Muscle layer of duodenum (tissue), 2 donors: ENCODE measurements at regions not wholly inside any gene's neighbourhood (a gene's known extent, or its start where the extent isn't known, plus 50 kb on each side); places are given as distances from the start of the nearest gene placed in this dataset.

ENCODE experiments used
- H3K27ac ChIP-seq: one replicate; pipeline ENCODE4 v1.7.0; 2013; ENCODE audit warnings: mild to moderate bottlenecking, low read length
- H3K27me3 ChIP-seq: one replicate; pipeline ENCODE4 v1.7.0; 2013; ENCODE audit warnings: low read depth, mild to moderate bottlenecking, control low read depth, low read length
- H3K36me3 ChIP-seq, 2 donors: one replicate each; pipeline ENCODE4 v1.7.0; 2013; ENCODE audit warnings: low read length in 2 of 2, control low read depth in 1 of 2, mild to moderate bottlenecking in 1 of 2; ENCODE audit not compliant: insufficient read depth in 2 of 2, control insufficient read depth in 1 of 2
- H3K4me1 ChIP-seq, 2 donors: one replicate each; pipeline ENCODE4 v1.7.0; 2013; ENCODE audit warnings: low read length in 2 of 2, mild to moderate bottlenecking in 2 of 2, control low read depth in 1 of 2, moderate library complexity in 1 of 2; ENCODE audit not compliant: insufficient read depth in 2 of 2, control insufficient read depth in 1 of 2
- H3K4me3 ChIP-seq, 2 donors: one replicate each; pipeline ENCODE4 v1.7.0; 2013; ENCODE audit warnings: low read length in 2 of 2, low read depth in 1 of 2, mild to moderate bottlenecking in 1 of 2
- H3K9me3 ChIP-seq, 2 donors: one replicate each; pipeline ENCODE4 v1.7.0; 2013; ENCODE audit warnings: low read length in 2 of 2, control low read depth in 1 of 2, mild to moderate bottlenecking in 1 of 2; ENCODE audit not compliant: control insufficient read depth in 1 of 2
- donor health status: healthy.

DNA sequence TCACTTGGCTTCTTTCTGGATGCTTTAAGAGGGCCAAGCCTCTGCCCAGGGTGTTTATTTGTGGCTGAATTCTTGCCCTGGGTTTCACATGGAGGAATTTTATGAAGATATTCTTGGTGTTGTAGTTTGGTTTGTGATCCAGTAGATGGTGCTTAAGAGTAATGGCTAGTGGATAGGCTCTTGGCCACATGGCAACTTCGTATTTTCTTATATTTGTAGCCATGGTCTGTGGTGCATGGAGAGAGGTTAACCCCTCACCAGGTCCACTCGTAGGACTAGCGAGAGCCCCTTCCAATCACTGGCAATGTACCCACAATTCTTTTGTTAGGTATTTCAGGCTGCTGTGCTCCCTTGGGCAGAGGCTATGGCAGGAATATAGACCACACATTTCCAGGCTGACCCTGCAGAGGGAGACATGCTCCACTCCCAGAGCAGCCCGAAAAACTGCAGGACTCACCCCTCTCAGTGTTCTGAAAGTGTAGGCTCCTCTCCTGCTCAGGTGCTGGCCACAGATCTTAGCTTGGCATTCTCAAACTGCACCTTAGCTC lies 582.1 kb upstream of the SETBP1 start:
- no peaks in the 10 kb centered on the region for H3K27me3 ChIP-seq

DNA sequence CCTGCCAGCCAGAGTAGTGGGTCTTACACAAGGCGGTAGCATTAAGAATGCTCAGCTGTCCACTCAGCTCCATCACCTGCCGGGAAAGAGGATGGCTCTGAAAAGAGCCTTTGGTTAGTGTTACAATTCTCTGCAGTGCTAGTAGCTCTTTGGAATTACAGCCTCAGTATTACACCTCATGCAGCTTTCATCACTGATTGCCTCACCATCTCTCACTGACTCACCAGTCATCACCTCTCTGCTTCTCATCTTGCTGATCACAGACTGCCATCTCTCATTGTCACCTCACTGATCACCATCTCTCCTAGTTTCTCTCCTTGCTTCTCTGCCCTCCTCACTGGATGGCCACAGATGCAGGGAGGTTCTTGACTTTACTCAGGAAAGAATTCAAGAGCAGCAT lies 573.5 kb upstream of the SETBP1 start:
- no peaks in the 10 kb centered on the region for H3K36me3 ChIP-seq
- H3K9me3 ChIP-seq = peaks cover 0 to 2% of the 10 kb centered on the region in 2 donors
- no peak overlapping the region for H3K27ac ChIP-seq
- H3K4me1 ChIP-seq = no peaks in the 10 kb centered on the region
- no peak overlapping the region for H3K4me3 ChIP-seq
- H3K27me3 ChIP-seq = no peaks in the 10 kb centered on the region

More for the DNA sequence above, 582.1 kb upstream of the SETBP1 start:
- H3K27ac ChIP-seq = no peak overlapping the region
- peaks cover 0 to 6% of the 10 kb centered on the region in 2 donors for H3K9me3 ChIP-seq
- no peaks in the 10 kb centered on the region for H3K36me3 ChIP-seq
- no peak overlapping the region for H3K4me3 ChIP-seq
- H3K4me1 ChIP-seq = no peaks in the 10 kb centered on the region

DNA sequence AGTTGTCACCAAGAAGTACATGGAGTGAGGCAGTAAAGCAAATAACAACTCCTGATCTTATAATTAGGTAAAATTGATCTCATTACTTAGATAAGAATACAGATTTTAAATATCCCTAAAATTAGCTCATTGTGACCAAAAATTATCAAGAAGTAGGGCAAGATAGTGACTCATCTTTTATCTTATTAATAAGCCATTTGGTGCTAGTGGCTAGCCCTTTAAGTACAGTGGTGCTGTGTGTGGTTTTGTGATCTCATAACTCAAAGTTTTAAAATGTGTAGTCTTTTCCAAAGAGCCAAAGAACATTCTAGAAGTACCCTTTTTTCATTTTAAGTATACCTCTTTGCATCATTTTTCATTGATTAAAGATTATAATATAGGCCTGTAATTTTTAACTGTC lies 569.4 kb upstream of the SETBP1 start:
- Histone ChIP-seq H3K4me3 (no peak overlapping the region), H3K36me3 (no peaks in the 10 kb centered on the region), H3K27me3 (no peaks in the 10 kb centered on the region), H3K27ac (no peak overlapping the region), H3K9me3 (no peaks in the 10 kb centered on the region), H3K4me1 (no peaks in the 10 kb centered on the region)

DNA sequence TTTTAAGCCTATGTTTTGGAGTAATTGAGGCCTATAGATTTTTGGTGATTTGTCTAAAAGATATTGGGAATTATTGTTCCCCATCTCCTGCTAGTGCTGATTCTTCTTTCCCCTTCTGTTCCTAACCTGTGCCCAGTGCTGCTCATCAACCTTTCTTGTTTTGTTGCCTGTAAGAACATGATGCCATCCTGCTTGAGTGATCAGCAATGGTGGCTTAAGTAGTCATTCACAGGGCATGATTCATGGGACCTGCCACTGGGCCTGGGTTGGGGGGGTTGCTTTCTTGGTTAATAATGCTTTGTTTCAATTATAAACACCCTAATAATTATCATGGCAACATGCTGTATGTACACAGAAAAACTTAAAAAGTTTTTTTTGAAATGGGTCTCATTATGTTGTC lies 562.9 kb upstream of the SETBP1 start:
- no peaks in the 10 kb centered on the region for H3K36me3 ChIP-seq
- H3K27ac ChIP-seq = no peak overlapping the region
- no peaks in the 10 kb centered on the region for H3K9me3 ChIP-seq
- H3K4me3 ChIP-seq = no peak overlapping the region
- no peaks in the 10 kb centered on the region for H3K4me1 ChIP-seq
- no peaks in the 10 kb centered on the region for H3K27me3 ChIP-seq

DNA sequence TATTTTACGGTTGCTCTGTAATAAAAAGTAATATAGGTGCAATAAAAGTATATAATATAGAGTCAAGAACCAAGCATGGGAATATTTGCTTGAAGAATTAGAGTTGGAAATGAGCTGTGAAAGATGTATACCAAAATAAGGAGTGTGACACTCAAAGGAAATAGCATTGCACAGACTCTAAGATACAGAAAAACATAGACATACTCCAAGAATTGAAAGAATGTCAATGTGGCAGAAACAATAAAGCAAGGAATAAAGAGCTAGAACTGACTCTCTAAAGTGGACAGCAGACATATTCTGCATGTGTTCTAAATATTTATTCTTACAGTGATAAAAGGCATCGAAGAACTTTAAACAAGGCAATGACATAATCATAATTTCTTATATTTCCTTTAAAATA lies 561.1 kb upstream of the SETBP1 start:
- H3K4me1 ChIP-seq = no peaks in the 10 kb centered on the region
- H3K27ac ChIP-seq = no peak overlapping the region
- H3K9me3 ChIP-seq = no peaks in the 10 kb centered on the region
- H3K4me3 ChIP-seq = no peak overlapping the region
- no peaks in the 10 kb centered on the region for H3K27me3 ChIP-seq
- H3K36me3 ChIP-seq = no peaks in the 10 kb centered on the region

DNA sequence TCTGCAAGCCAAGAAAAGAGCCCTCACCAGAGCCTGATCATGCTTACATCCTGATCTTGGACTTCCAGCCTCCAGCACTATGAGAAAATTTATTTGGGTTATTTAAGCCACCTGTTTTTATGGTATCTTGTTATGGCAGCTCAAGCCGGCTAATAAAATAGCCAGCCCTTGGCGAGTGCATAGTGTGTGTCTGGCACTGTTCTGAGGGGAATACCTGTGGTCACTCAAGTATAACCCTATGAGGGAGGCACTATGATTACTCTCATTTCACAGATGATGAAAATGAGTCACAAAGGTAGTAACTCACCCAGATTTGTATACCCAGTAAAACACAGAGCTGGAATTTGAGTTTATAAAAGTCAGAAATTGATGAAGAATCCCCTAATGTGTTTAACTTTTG lies 556.9 kb upstream of the SETBP1 start:
- no peak overlapping the region for H3K27ac ChIP-seq

DNA sequence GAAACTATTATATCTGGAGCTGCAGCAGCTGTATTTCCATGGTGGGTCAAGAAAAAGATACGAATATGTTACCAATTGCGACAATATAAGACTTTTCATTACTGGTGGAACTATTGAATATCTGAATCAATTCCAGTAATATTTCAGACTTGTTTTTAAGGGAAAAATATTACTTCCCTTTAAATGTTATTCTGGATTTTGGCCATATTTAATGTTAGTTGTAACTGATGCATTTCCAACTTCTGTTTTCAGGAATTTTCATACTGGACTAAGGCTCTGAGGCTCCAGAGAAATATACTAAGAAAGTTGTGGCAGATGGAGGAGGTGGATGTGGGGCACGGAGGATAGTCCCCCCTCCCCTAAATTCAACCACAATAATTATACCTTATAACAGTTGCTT lies 555.2 kb upstream of the SETBP1 start:
- H3K9me3 ChIP-seq = no peaks in the 10 kb centered on the region
- H3K36me3 ChIP-seq = no peaks in the 10 kb centered on the region
- H3K4me1 ChIP-seq = no peaks in the 10 kb centered on the region
- H3K27ac ChIP-seq = no peak overlapping the region
- H3K27me3 ChIP-seq = no peaks in the 10 kb centered on the region
- no peak overlapping the region for H3K4me3 ChIP-seq

More for the DNA sequence above, 556.9 kb upstream of the SETBP1 start:
- Histone ChIP-seq H3K9me3 (no peaks in the 10 kb centered on the region), H3K36me3 (no peaks in the 10 kb centered on the region), H3K27me3 (no peaks in the 10 kb centered on the region), H3K4me1 (no peaks in the 10 kb centered on the region), H3K4me3 (no peak overlapping the region)

DNA sequence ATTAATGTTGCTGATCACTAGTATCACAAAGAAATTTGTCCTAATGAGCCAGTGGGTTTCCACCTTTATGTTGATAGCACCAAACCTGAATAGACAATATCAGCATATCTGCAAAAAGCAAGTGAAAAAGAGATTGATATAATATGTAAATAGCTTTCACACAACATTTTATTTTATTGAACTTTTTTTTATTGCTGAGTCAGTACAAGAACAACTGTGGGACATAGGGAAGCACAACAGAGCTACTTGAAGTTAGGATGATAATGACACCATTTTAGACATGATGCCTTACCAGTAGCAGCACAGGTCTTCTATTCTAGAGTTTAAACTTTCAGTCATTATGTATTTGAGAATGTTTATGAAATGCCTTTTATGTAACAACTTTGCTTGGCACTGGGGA lies 554.1 kb upstream of the SETBP1 start:
- H3K36me3 ChIP-seq = no peaks in the 10 kb centered on the region
- H3K4me3 ChIP-seq = no peak overlapping the region
- no peak overlapping the region for H3K27ac ChIP-seq
- H3K4me1 ChIP-seq = no peaks in the 10 kb centered on the region
- H3K27me3 ChIP-seq = no peaks in the 10 kb centered on the region
- no peaks in the 10 kb centered on the region for H3K9me3 ChIP-seq

DNA sequence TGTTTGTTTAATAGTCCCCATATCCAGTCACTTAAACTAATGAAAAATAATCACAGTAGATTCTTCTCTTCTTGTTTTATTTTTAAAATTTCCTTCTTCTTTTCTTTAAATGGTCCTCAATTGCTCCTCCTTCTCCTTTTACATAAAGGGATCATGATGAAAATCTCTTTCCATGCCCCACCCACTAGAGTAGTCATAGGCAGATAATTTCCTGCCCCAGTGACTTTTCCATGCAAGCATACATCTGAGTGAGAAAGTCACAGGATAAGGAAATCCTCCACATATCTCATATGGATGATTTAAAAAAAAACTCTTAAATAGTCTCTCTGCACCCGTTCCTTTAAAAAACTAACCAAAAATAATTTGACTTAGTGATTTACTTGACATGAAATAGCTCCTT lies 552.3 kb upstream of the SETBP1 start:
- no peaks in the 10 kb centered on the region for H3K27me3 ChIP-seq
- no peak overlapping the region for H3K27ac ChIP-seq
- H3K9me3 ChIP-seq = no peaks in the 10 kb centered on the region
- no peak overlapping the region for H3K4me3 ChIP-seq
- no peaks in the 10 kb centered on the region for H3K4me1 ChIP-seq
- no peaks in the 10 kb centered on the region for H3K36me3 ChIP-seq

DNA sequence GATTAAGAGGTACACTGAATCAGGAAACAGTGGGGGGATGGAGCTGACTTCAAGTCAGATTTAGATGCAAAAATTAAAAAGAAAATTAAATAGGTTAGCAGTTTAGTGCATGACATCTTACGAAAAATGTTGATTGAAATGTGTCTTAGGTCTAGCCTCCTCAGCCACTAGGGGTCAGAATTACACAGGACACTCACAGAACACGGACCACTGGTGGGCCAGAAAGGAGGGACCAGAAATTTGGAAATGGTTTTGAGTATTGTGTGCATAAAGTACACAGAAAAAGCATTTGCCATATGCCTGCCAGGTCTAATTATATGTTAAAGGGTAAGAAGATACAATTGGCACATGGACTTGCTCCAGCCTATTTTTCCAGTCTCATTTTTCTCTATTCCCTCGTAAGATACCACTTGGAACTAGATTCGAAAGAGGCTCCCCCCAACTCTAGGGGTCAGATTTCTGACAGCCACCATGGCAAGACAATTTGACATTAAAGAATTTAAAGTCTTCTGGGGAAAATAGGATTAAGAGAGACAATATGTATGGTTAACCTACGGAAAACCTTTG lies 550.2 kb upstream of the SETBP1 start:
- Histone ChIP-seq H3K27me3 (no peaks in the 10 kb centered on the region), H3K36me3 (no peaks in the 10 kb centered on the region), H3K4me1 (no peaks in the 10 kb centered on the region), H3K4me3 (no peak overlapping the region), H3K27ac (no peak overlapping the region), H3K9me3 (no peaks in the 10 kb centered on the region)

DNA sequence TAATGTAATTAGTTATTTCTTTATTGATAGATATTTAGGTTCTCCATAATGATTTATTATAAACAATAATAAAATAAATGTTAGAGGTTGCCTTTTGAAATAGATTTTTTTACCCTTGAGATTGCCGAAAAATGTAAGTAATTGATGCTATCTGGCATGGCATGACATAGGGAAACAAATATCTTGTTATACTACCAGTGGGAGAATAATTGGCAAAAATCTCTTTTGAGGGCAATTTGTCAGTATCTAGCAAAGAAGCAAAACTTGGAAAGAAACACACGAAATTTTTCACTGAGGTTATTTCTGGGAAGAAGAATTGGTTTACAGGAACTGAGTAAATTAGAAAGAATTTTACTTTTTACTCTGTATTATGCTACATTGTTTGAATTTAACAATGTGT lies 547.2 kb upstream of the SETBP1 start:
- no peaks in the 10 kb centered on the region for H3K27me3 ChIP-seq

DNA sequence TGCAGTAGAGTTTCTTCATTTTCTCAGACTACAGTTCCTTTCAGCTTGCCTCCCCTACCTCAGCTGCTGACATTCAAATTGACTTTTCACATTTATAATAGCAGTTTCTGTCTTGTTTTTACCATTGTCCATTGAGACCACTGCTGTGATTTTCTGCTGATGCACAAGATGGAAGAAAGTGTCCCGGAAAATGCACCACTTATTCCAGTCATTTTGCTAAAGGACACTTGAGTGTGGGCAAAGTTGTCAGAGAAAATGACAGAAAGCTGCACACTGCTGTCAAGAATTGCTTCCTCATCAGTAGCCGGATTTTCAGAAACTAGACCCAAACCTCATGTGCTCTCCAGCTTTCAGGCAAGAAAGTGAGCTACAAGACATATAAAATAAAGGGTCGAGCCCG lies 546.2 kb upstream of the SETBP1 start:
- Histone ChIP-seq H3K36me3 (no peaks in the 10 kb centered on the region), H3K4me3 (no peak overlapping the region), H3K27ac (no peak overlapping the region), H3K27me3 (no peaks in the 10 kb centered on the region), H3K4me1 (no peaks in the 10 kb centered on the region), H3K9me3 (no peaks in the 10 kb centered on the region)

More for the DNA sequence above, 547.2 kb upstream of the SETBP1 start:
- H3K36me3 ChIP-seq = no peaks in the 10 kb centered on the region
- H3K4me1 ChIP-seq = no peaks in the 10 kb centered on the region
- H3K4me3 ChIP-seq = no peak overlapping the region
- no peaks in the 10 kb centered on the region for H3K9me3 ChIP-seq
- no peak overlapping the region for H3K27ac ChIP-seq
